GM06990 (cell line): ENCODE measurements at regions not wholly inside any gene's neighbourhood (a gene's known extent, or its start where the extent isn't known, plus 50 kb on each side); places are given as distances from the start of the nearest gene placed in this dataset.

Experiments
- DNase-seq: peaks from one replicate; pipeline ENCODE4 v3.0.0-alpha.2; 2011; ENCODE audit not compliant: insufficient read length; ENCODE audit errors: extremely low read depth
- H3K27me3 ChIP-seq: replicated peaks from 2 replicates; pipeline ENCODE4 v1.6.0; 2011; ENCODE audit warnings: low read length; ENCODE audit not compliant: control insufficient read depth, insufficient read depth
- H3K36me3 ChIP-seq: 2 replicates; pipeline ENCODE4 v1.5.1; 2011; ENCODE audit warnings: low read length; ENCODE audit not compliant: control insufficient read depth, insufficient read depth
- H3K4me3 ChIP-seq: replicated peaks from 2 replicates; pipeline ENCODE4 v1.5.1; 2011; ENCODE audit warnings: low read depth, mild to moderate bottlenecking, control low read depth, low read length
- TF ChIP-seq, protein P1 (sequence below): IDR thresholded peaks from 2 replicates; pipeline ENCODE4 v1.5.1; 2011; ENCODE audit warnings: low read length, control low read depth, mild to moderate bottlenecking, inconsistent platforms; ENCODE audit not compliant: insufficient read depth, poor library complexity, severe bottlenecking

DNA sequence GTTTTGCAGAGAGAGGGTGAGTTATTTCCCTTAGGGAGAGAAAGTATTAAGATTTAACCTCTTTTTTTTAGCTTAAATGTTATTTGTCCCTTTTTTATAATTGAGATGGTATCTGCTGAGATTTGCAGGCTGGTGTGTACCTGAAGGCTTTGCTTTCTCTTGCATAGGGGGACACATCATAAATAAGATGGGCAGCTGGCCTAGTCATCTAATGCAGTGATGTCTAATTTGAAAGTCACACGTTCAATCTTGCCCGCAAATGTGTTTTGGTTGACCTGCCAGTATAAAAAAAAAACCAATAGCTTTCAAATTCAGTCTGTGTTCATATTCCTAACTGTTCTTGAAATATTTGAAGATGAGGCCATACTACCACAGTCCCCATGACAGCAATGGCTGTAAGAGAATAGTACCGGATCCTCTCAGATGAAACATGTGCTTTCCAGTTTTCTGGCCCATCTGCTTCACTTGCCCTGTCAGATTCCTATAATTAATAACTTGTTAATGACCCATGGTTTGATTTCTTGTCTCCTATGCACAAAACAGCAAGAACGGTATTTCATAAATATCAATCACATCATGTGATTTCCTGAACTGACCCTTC, 914.2 kb downstream of the IPMK start:
- Histone ChIP-seq H3K27me3 (no peaks in the 10 kb centered on the region), H3K36me3 (no peaks in the 10 kb centered on the region), H3K4me3 (no peak overlapping the region)
- no peak for DNase-seq
- TF ChIP-seq, protein P1, sequence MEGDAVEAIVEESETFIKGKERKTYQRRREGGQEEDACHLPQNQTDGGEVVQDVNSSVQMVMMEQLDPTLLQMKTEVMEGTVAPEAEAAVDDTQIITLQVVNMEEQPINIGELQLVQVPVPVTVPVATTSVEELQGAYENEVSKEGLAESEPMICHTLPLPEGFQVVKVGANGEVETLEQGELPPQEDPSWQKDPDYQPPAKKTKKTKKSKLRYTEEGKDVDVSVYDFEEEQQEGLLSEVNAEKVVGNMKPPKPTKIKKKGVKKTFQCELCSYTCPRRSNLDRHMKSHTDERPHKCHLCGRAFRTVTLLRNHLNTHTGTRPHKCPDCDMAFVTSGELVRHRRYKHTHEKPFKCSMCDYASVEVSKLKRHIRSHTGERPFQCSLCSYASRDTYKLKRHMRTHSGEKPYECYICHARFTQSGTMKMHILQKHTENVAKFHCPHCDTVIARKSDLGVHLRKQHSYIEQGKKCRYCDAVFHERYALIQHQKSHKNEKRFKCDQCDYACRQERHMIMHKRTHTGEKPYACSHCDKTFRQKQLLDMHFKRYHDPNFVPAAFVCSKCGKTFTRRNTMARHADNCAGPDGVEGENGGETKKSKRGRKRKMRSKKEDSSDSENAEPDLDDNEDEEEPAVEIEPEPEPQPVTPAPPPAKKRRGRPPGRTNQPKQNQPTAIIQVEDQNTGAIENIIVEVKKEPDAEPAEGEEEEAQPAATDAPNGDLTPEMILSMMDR: no peak

DNA sequence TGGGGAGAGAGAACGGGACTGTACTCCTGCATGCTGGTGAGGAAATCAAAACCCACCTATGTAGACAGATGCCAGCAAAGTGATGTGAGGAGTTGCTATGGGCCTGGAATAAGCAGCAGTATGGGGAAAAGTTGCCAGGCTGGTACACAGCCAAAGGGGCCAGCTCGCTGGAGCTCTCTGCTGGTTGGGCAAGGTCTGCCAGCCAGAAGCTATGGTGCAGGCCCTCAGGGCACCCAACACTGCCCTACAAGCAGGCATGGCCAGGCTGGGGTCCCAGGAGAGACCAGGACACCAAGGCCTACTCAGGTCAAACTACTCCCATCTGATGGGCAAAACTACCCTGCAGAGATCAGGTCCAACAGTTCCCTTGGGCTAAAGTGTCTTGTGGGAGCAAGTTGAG, 916.6 kb downstream of the IPMK start:
- H3K36me3 ChIP-seq: no peaks in the 10 kb centered on the region
- TF ChIP-seq, protein P1: no peak
- DNase-seq: no peak
- H3K4me3 ChIP-seq: no peak overlapping the region
- no peaks in the 10 kb centered on the region for H3K27me3 ChIP-seq

DNA sequence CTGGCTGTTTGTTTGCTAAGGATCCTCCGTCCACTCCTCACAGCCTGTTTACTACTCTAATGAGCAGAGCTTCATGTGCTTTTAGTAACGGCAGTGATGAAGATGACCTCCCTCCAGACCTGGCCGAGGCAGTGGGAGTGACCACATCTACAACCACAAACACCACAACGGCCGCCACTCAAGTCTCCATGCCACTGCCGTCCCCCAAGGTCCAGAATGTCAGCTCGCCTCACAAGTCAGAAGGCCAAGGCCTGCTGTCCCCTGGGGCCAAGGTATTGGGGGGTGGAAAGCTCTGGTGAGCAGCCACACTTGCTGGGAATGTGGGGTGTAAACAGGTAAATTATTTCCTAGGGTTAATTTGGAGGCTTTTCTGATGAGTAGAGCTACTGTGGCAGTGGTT, 926.4 kb downstream of the IPMK start:
- no peak overlapping the region for H3K4me3 ChIP-seq
- H3K36me3 ChIP-seq: no peaks in the 10 kb centered on the region
- no peak for DNase-seq
- H3K27me3 ChIP-seq: no peaks in the 10 kb centered on the region
- TF ChIP-seq, protein P1: no peak

DNA sequence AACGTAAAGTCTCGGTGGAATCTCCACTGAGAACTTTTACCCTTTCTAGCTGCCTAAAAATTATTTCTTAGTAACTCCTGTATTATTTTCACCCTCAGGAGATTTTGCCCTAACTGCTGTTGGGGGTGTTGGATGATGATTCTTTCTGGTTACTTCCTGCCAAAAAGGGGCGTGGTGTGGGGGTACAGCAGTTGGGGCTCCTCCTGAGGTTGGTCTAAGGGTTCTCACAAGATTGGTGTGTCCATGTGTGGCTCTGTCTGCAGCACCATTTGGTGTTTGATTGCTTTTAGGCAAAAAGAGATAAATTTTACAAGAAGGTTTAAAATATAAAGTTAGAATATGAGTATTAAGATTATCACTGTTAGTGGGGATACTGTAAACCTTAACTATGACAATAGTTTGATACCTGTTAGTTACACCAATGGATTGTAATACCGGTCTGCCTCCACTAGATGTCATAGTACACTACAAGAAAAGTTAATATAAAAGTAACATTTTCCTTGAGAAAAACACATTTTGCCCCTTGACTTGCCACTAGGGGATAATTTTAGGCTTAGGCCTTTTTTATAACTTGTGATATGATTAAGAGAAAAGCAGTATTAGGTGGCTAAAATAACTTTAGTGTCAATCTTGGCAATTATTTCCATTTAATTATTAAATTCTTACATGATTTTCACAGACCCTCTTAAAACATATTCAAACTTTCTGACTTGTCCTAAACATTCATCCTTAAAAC, 928.7 kb downstream of the IPMK start:
- no peaks in the 10 kb centered on the region for H3K27me3 ChIP-seq
- H3K4me3 ChIP-seq: no peak overlapping the region
- DNase-seq: no peak
- TF ChIP-seq, protein P1: peak; percentile 65
- H3K36me3 ChIP-seq: no peaks in the 10 kb centered on the region

DNA sequence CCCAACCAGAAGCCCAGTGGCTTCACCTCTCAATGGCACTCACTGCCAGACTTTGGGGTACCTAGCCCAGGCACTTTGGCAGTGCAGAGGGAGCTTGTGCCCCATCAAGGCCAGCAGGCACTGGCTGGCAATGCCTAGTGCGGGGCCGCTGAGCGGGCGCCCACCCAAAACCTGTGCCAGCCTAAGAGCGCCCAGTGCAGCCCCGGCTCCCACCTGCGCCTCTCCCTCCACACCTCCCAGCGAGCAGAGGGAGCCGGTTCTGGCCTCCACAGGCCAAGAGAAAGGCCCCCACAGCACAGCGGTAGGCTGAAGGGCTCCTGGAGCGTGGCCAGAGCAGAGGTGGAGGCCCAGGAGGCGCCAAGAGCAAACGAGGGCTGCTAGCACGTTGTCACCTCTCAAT, 930.8 kb downstream of the IPMK start:
- no peak overlapping the region for H3K4me3 ChIP-seq
- H3K36me3 ChIP-seq: no peaks in the 10 kb centered on the region
- H3K27me3 ChIP-seq: no peaks in the 10 kb centered on the region
- DNase-seq: no peak
- TF ChIP-seq, protein P1: no peak
